SK-N-SH treated with all-trans-retinoic acid at 6 μM for 48 hours (cell line): ENCODE measurements at regions not wholly inside any gene's neighbourhood (a gene's known extent, or its start where the extent isn't known, plus 50 kb on each side); places are given as distances from the start of the nearest gene placed in this dataset.

Experiments used
- ATAC-seq: fragments of 200-7000 bp; cut with Tn5 transposase; 3 replicates; pipeline ENCODE4 v1.9.1; 2020; ENCODE audit warnings: mild to moderate bottlenecking, moderate library complexity
- ARNTL ChIP-seq: fragments of 450-650 bp; formaldehyde crosslinking; IDR thresholded peaks from 2 replicates; pipeline ENCODE4 v1.5.0; 2020; ENCODE audit warnings: low read depth, mild to moderate bottlenecking, moderate library complexity, borderline replicate concordance
- BACH2 ChIP-seq: fragments of 250-450 bp; sonication (Bioruptor Pico); IDR thresholded peaks from 2 replicates; pipeline ENCODE4 v1.9.0; 2021; ENCODE audit warnings: mild to moderate bottlenecking, borderline replicate concordance
- CSDC2 ChIP-seq: fragments of 250-450 bp; sonication (Bioruptor Pico); IDR thresholded peaks from 2 replicates; pipeline ENCODE4 v1.5.0; 2020; ENCODE audit warnings: mild to moderate bottlenecking, moderate library complexity
- CSRNP3 ChIP-seq: fragments of 250-450 bp; sonication (Bioruptor Pico); IDR thresholded peaks from 2 replicates; pipeline ENCODE4 v1.5.1; 2021; ENCODE audit warnings: mild to moderate bottlenecking, moderate library complexity
- ESRRG ChIP-seq: fragments of 250-450 bp; sonication (Bioruptor Pico); IDR thresholded peaks from 2 replicates; pipeline ENCODE4 v1.6.1; 2021; ENCODE audit warnings: mild to moderate bottlenecking
- GLIS3 ChIP-seq: fragments of 250-450 bp; sonication (Bioruptor Pico); IDR thresholded peaks from 2 replicates; pipeline ENCODE4 v1.5.0; 2020; ENCODE audit warnings: mild to moderate bottlenecking, moderate library complexity
- ISL1 ChIP-seq: fragments of 250-450 bp; sonication (Bioruptor Pico); IDR thresholded peaks from 2 replicates; pipeline ENCODE4 v2.1.2; 2022; ENCODE audit warnings: mild to moderate bottlenecking, moderate library complexity
- OSR1 ChIP-seq: fragments of 250-450 bp; sonication (Bioruptor Pico); IDR thresholded peaks from 2 replicates; pipeline ENCODE4 v1.8.0; 2022; ENCODE audit warnings: moderate library complexity, mild to moderate bottlenecking, inconsistent platforms
- PATZ1 ChIP-seq: fragments of 250-450 bp; sonication (Bioruptor Pico); IDR thresholded peaks from 2 replicates; pipeline ENCODE4 v1.8.0; 2020; ENCODE audit warnings: mild to moderate bottlenecking, moderate library complexity, borderline replicate concordance
- POU6F1 ChIP-seq: fragments of 250-450 bp; sonication (Bioruptor Pico); IDR thresholded peaks from 2 replicates; pipeline ENCODE4 v1.8.0; 2021; ENCODE audit warnings: low read depth, mild to moderate bottlenecking, moderate library complexity, borderline replicate concordance
- PPARA ChIP-seq: fragments of 250-450 bp; sonication (Bioruptor Pico); IDR thresholded peaks from 2 replicates; pipeline ENCODE4 v1.5.0; 2020; ENCODE audit warnings: mild to moderate bottlenecking, borderline replicate concordance
- RARB ChIP-seq: fragments of 250-450 bp; sonication (Bioruptor Pico); IDR thresholded peaks from 2 replicates; pipeline ENCODE4 v1.8.0; 2021; ENCODE audit warnings: mild to moderate bottlenecking, moderate library complexity
- SNAI2 ChIP-seq: fragments of 250-450 bp; sonication (Bioruptor Pico); IDR thresholded peaks from 2 replicates; pipeline ENCODE4 v1.5.0; 2020; ENCODE audit warnings: mild to moderate bottlenecking, moderate library complexity
- TCF4 ChIP-seq: fragments of 250-450 bp; sonication (Bioruptor Pico); IDR thresholded peaks from 2 replicates; pipeline ENCODE4 v1.8.0; 2021; ENCODE audit warnings: mild to moderate bottlenecking, moderate library complexity, borderline replicate concordance
- TOX ChIP-seq: fragments of 250-450 bp; sonication (Bioruptor Pico); IDR thresholded peaks from 2 replicates; pipeline ENCODE4 v1.8.0; 2021; ENCODE audit warnings: mild to moderate bottlenecking, moderate library complexity, borderline replicate concordance
- ZC3H10 ChIP-seq: fragments of 250-450 bp; sonication (Bioruptor Pico); IDR thresholded peaks from 2 replicates; pipeline ENCODE4 v1.5.1; 2021; ENCODE audit warnings: mild to moderate bottlenecking, moderate library complexity
- ZFP3 ChIP-seq: fragments of 250-450 bp; sonication (Bioruptor Pico); IDR thresholded peaks from 2 replicates; pipeline ENCODE4 v1.5.0; 2020; ENCODE audit warnings: mild to moderate bottlenecking, moderate library complexity
- ZFP30 ChIP-seq: fragments of 450-650 bp; formaldehyde crosslinking; IDR thresholded peaks from 2 replicates; pipeline ENCODE4 v1.5.0; 2022; ENCODE audit warnings: mild to moderate bottlenecking, moderate library complexity
- ZNF565 ChIP-seq: fragments of 450-650 bp; formaldehyde crosslinking; conservative IDR thresholded peaks from 2 replicates; pipeline ENCODE4 v1.5.0; 2020; ENCODE audit warnings: low read depth, mild to moderate bottlenecking, moderate library complexity
- ZNF70 ChIP-seq: fragments of 450-650 bp; formaldehyde crosslinking; IDR thresholded peaks from 2 replicates; pipeline ENCODE4 v1.5.0; 2020; ENCODE audit warnings: mild to moderate bottlenecking, moderate library complexity
- ZNF8 ChIP-seq: fragments of 450-650 bp; formaldehyde crosslinking; IDR thresholded peaks from 2 replicates; pipeline ENCODE4 v1.5.0; 2020; ENCODE audit warnings: mild to moderate bottlenecking, moderate library complexity
- TF ChIP-seq, protein P1 (sequence below): fragments of 250-450 bp; sonication (Bioruptor Pico); IDR thresholded peaks from 2 replicates; pipeline ENCODE4 v1.5.1; 2020; ENCODE audit warnings: low read depth, mild to moderate bottlenecking, moderate library complexity

GRCh38 chr5:125833398-125833797 lies 589.8 kb upstream of the GRAMD2B start:
- TF ChIP-seq GLIS3 (CRISPR knock-in tag) (no peak), ESRRG (no peak), CSDC2 (no peak), ARNTL (no peak), ZNF565 (CRISPR knock-in tag) (no peak), PPARA (CRISPR knock-in tag) (no peak), ZFP30 (no peak), PATZ1 (CRISPR knock-in tag) (no peak), ZNF70 (CRISPR knock-in tag) (no peak), RARB (CRISPR knock-in tag) (no peak), ZFP3 (CRISPR knock-in tag) (no peak), ISL1 (no peak), ZNF8 (CRISPR knock-in tag) (no peak), BACH2 (no peak), POU6F1 (no peak), OSR1 (CRISPR knock-in tag) (no peak)
- TF ChIP-seq, protein P1, sequence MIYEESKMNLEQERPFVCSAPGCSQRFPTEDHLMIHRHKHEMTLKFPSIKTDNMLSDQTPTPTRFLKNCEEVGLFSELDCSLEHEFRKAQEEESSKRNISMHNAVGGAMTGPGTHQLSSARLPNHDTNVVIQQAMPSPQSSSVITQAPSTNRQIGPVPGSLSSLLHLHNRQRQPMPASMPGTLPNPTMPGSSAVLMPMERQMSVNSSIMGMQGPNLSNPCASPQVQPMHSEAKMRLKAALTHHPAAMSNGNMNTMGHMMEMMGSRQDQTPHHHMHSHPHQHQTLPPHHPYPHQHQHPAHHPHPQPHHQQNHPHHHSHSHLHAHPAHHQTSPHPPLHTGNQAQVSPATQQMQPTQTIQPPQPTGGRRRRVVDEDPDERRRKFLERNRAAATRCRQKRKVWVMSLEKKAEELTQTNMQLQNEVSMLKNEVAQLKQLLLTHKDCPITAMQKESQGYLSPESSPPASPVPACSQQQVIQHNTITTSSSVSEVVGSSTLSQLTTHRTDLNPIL (CRISPR knock-in tag): no peak
- no peak for ATAC-seq

- TF ChIP-seq PATZ1 (CRISPR knock-in tag): no peak
- TF ChIP-seq CSRNP3 (CRISPR knock-in tag): no peak
- no peak for TF ChIP-seq BACH2
- no peak for TF ChIP-seq ARNTL
- TF ChIP-seq TCF4 (CRISPR knock-in tag): no peak
- ATAC-seq: no peak
These were observed 588.6 kb upstream of the GRAMD2B start for GRCh38 chr5:125834438-125835115.

GRCh38 chr5:125835293-125836172 lies 587.7 kb upstream of the GRAMD2B start:
- ATAC-seq: peak; percentile 74

More at GRCh38 chr5:125835293-125836172, 587.7 kb upstream of the GRAMD2B start:
- TF ChIP-seq RARB (CRISPR knock-in tag) (no peak), ZNF70 (CRISPR knock-in tag) (no peak), ZC3H10 (CRISPR knock-in tag) (no peak), PATZ1 (CRISPR knock-in tag) (no peak), TOX (CRISPR knock-in tag) (no peak), SNAI2 (CRISPR knock-in tag) (no peak), ZNF565 (CRISPR knock-in tag) (no peak), ZFP3 (CRISPR knock-in tag) (no peak), ISL1 (no peak)
